HFF-Myc (cell line): ENCODE measurements at regions not wholly inside any gene's neighbourhood (a gene's known extent, or its start where the extent isn't known, plus 50 kb on each side); places are given as distances from the start of the nearest gene placed in this dataset.

Experiments
- DNase-seq: peaks from one replicate; pipeline ENCODE4 v3.0.0-alpha.2; 2011; ENCODE audit warnings: low read depth; ENCODE audit errors: extremely low read depth
- H3K4me3 ChIP-seq: replicated peaks from 2 replicates; pipeline ENCODE4 v1.5.1; 2011; ENCODE audit warnings: low read depth, mild to moderate bottlenecking, control low read depth, low read length
- CTCF ChIP-seq: IDR thresholded peaks from 2 replicates; pipeline ENCODE4 v1.5.1; 2012; ENCODE audit warnings: mild to moderate bottlenecking, low read depth, low read length, control low read depth; ENCODE audit errors: missing control alignments

GRCh38 chr11:127632546-127632945, 632.0 kb upstream of the KIRREL3 start:
- H3K4me3 ChIP-seq = no peak overlapping the region
- DNase-seq = no peak
- TF ChIP-seq CTCF = no peak

- no peak for DNase-seq
- H3K4me3 ChIP-seq = no peak overlapping the region
- TF ChIP-seq CTCF = no peak
Observed at GRCh38 chr11:127631974-127632373, 631.4 kb upstream of the KIRREL3 start.

- no peak overlapping the region for H3K4me3 ChIP-seq
- TF ChIP-seq CTCF = no peak
- DNase-seq = no peak
Observed at GRCh38 chr11:127629200-127629599, 628.6 kb upstream of the KIRREL3 start.

GRCh38 chr11:127628458-127628785, 627.9 kb upstream of the KIRREL3 start:
- H3K4me3 ChIP-seq = no peak overlapping the region
- no peak for TF ChIP-seq CTCF
- no peak for DNase-seq

GRCh38 chr11:127627629-127628457, 627.3 kb upstream of the KIRREL3 start:
- DNase-seq = no peak
- TF ChIP-seq CTCF = no peak
- H3K4me3 ChIP-seq = no peak overlapping the region

GRCh38 chr11:127627204-127627603, 626.6 kb upstream of the KIRREL3 start:
- no peak for DNase-seq
- H3K4me3 ChIP-seq = no peak overlapping the region
- no peak for TF ChIP-seq CTCF

GRCh38 chr11:127625402-127625801, 624.8 kb upstream of the KIRREL3 start:
- no peak for DNase-seq
- no peak for TF ChIP-seq CTCF
- H3K4me3 ChIP-seq = no peak overlapping the region
